Right lobe of liver (tissue), 6 donors: ENCODE measurements at regions not wholly inside any gene's neighbourhood (a gene's known extent, or its start where the extent isn't known, plus 50 kb on each side); places are given as distances from the start of the nearest gene placed in this dataset.

Experiments
- ATAC-seq, 4 donors: fragments of 200-7000 bp; cut with Tn5 transposase; one replicate each; pipeline ENCODE4 v1.9.1; 2020; ENCODE audit warnings: mild to moderate bottlenecking in 4 of 4, moderate library complexity in 4 of 4
- DNase-seq, 3 donors: peaks; one replicate each; pipeline ENCODE4 v3.0.0-alpha.2; 2020
- H3K27ac ChIP-seq, 3 donors: fragments of 200-600 bp; one replicate each; pipeline ENCODE4 v1.8.0; 2022
- H3K27me3 ChIP-seq, 2 donors: fragments of 200-600 bp; one replicate each; pipeline ENCODE4 v1.8.0; 2022
- H3K36me3 ChIP-seq, 4 donors: fragments of 200-600 bp; sonication (generic) in 1 of 4; one replicate each; pipeline versions ENCODE4 v1.5.1 to v1.8.0; 2017 to 2022; ENCODE audit warnings: control low read depth in 1 of 4
- H3K4me1 ChIP-seq, 4 donors: fragments of 200-600 bp; sonication (generic) in 1 of 4; one replicate each; pipeline versions ENCODE4 v1.5.1 to v1.8.0; 2017 to 2022; ENCODE audit warnings: control low read depth in 1 of 4
- H3K4me3 ChIP-seq, 3 donors: fragments of 200-600 bp; one replicate each; pipeline ENCODE4 v1.8.0; 2022
- H3K9me3 ChIP-seq, 4 donors: fragments of 200-600 bp; sonication (generic) in 1 of 4; one replicate each; pipeline versions ENCODE4 v1.5.1 to v1.8.0; 2017 to 2022; ENCODE audit warnings: control low read depth in 1 of 4
- CTCF ChIP-seq, 4 donors: fragments of 200-600 bp in 3 of 4; fragments of 450-650 bp in 1 of 4; IDR thresholded peaks; one replicate each; pipeline versions ENCODE4 v1.5.1 to v1.8.0; 2016 to 2022; ENCODE audit warnings: antibody characterized with exemption in 4 of 4, mild to moderate bottlenecking in 2 of 4
- POLR2A ChIP-seq: fragments of 450-650 bp; IDR thresholded peaks from one replicate; pipeline ENCODE4 v1.6.1; 2017; ENCODE audit warnings: antibody characterized with exemption, mild to moderate bottlenecking
- WGBS: methylation state at CpG from one replicate; pipeline ENCODE4 v1.1.6; 2018; ENCODE audit warnings: low coverage, low lambda C conversion rate; ENCODE audit not compliant: insufficient coverage; ENCODE audit errors: missing lambda C conversion rate; 5-methylcytosine and 5-hydroxymethylcytosine counted together
- intact Hi-C, 2 donors: fragments of 100-400 bp; cut with DNase I; formaldehyde crosslinking; loops; one replicate each; pipeline versions ENCODE4 v1.11.2 to v1.14.1; 2022
- donor health status: DM: no; HTN: yes; CAD: no.
- donor health status: DM: no; HTN: no; CAD: no.
- donor health status: DM: no; HTN: no; CAD: no.
- donor health status: DM: no; HTN: yes; CAD: no.
- donor health status: DM: no; HTN: yes; CAD: no.

- ATAC-seq: peak in 3 of 4 donors; percentile 39 to 74 (median 41)
- intact Hi-C loops: no loop called here
These were observed 52.4 kb downstream of the GLI2 start for GRCh38 chr2:120787822-120788700.

GRCh38 chr2:120791243-120791961, 55.7 kb downstream of the GLI2 start:
- Histone ChIP-seq H3K27me3 (no peaks in the 10 kb centered on the region), H3K4me1 (no peaks in the 10 kb centered on the region), H3K36me3 (no peaks in the 10 kb centered on the region), H3K4me3 (no peak overlapping the region), H3K9me3 (no peaks in the 10 kb centered on the region), H3K27ac (no peak overlapping the region)
- TF ChIP-seq CTCF (IDR thresholded peaks at IDR 0.05): no peak
- TF ChIP-seq POLR2A: no peak
- 57% methylated on average over 6 of the region's 14 CpGs for WGBS
- intact Hi-C loops: no loop called here
- no peak for ATAC-seq
- DNase-seq: no peak

More at GRCh38 chr2:120787822-120788700, 52.4 kb downstream of the GLI2 start:
- H3K36me3 ChIP-seq: no peaks in the 10 kb centered on the region
- no peaks in the 10 kb centered on the region for H3K27me3 ChIP-seq
- no peak overlapping the region for H3K4me3 ChIP-seq
- no peak overlapping the region for H3K27ac ChIP-seq
- no peaks in the 10 kb centered on the region for H3K4me1 ChIP-seq
- TF ChIP-seq POLR2A (no peak), CTCF (IDR thresholded peaks at IDR 0.05) (no peak)
- no peak for DNase-seq
- H3K9me3 ChIP-seq: no peaks in the 10 kb centered on the region
- 53% methylated on average over 9 of the region's 10 CpGs for WGBS

- no peak for DNase-seq
- no peaks in the 10 kb centered on the region for H3K27me3 ChIP-seq
- no peak for TF ChIP-seq CTCF (IDR thresholded peaks at IDR 0.05)
- no peak for TF ChIP-seq POLR2A
- no peaks in the 10 kb centered on the region for H3K4me1 ChIP-seq
- H3K4me3 ChIP-seq: no peak overlapping the region
- H3K27ac ChIP-seq: no peak overlapping the region
- H3K9me3 ChIP-seq: no peaks in the 10 kb centered on the region
- 60% methylated on average over 9 of the region's 11 CpGs for WGBS
- intact Hi-C loops: no loop called here
- no peaks in the 10 kb centered on the region for H3K36me3 ChIP-seq
- ATAC-seq: no peak
These were observed 56.3 kb downstream of the GLI2 start for GRCh38 chr2:120791962-120792297.

- no peaks in the 10 kb centered on the region for H3K27me3 ChIP-seq
- no peaks in the 10 kb centered on the region for H3K36me3 ChIP-seq
- ATAC-seq: no peak
- TF ChIP-seq POLR2A (no peak), CTCF (IDR thresholded peaks at IDR 0.05) (no peak)
- no peak overlapping the region for H3K4me3 ChIP-seq
- H3K4me1 ChIP-seq: no peaks in the 10 kb centered on the region
- intact Hi-C loops: no loop called here
- H3K9me3 ChIP-seq: no peaks in the 10 kb centered on the region
- H3K27ac ChIP-seq: no peak overlapping the region
- 62% methylated on average over 5 of the region's 10 CpGs for WGBS
- no peak for DNase-seq
These were observed 58.2 kb downstream of the GLI2 start for GRCh38 chr2:120793682-120794403.
